BE2C (cell line): ENCODE measurements at regions not wholly inside any gene's neighbourhood (a gene's known extent, or its start where the extent isn't known, plus 50 kb on each side); places are given as distances from the start of the nearest gene placed in this dataset.
A peak's percentile ranks its signal among the peaks of the same experiment; 100 is the strongest.

ENCODE experiments used
- DNase-seq: peaks from one replicate; pipeline ENCODE4 v3.0.0-alpha.2; 2020
- H3K27me3 ChIP-seq: fragments of 250-450 bp; sonication (Bioruptor Pico); 2 replicates; pipeline ENCODE4 v1.5.1; 2020; ENCODE audit warnings: mild to moderate bottlenecking
- H3K36me3 ChIP-seq: fragments of 250-450 bp; sonication (Bioruptor Pico); 2 replicates; pipeline ENCODE4 v1.5.1; 2020; ENCODE audit warnings: mild to moderate bottlenecking
- H3K4me1 ChIP-seq: fragments of 250-450 bp; sonication (Bioruptor Pico); 2 replicates; pipeline ENCODE4 v1.5.1; 2020
- H3K4me3 ChIP-seq: 2 replicates; pipeline ENCODE4 v1.5.1; 2011; ENCODE audit warnings: low read depth, low read length
- H3K9me3 ChIP-seq: fragments of 250-450 bp; sonication (Bioruptor Pico); 2 replicates; pipeline ENCODE4 v1.5.1; 2020
- CTCF ChIP-seq: IDR thresholded peaks from 2 replicates; pipeline ENCODE4 v1.5.1; 2012; ENCODE audit warnings: mild to moderate bottlenecking, low read depth, low read length

- no peak for DNase-seq
- Histone ChIP-seq H3K36me3 (no peaks in the 10 kb centered on the region), H3K9me3 (no peaks in the 10 kb centered on the region), H3K4me1 (peaks cover 25% of the 10 kb centered on the region), H3K4me3 (no peak overlapping the region), H3K27me3 (no peaks in the 10 kb centered on the region)
- no peak for TF ChIP-seq CTCF
Measured at GRCh38 chr5:68457285-68457684, 241.7 kb downstream of the PIK3R1 start.

GRCh38 chr5:68458416-68459021 lies 243.0 kb downstream of the PIK3R1 start:
- Histone ChIP-seq H3K4me1 (peaks cover 25% of the 10 kb centered on the region), H3K36me3 (no peaks in the 10 kb centered on the region), H3K27me3 (no peaks in the 10 kb centered on the region), H3K4me3 (no peak overlapping the region), H3K9me3 (no peaks in the 10 kb centered on the region; the same call in 1 of the 2 replicates)
- TF ChIP-seq CTCF: no peak
- DNase-seq: no peak

- no peak for DNase-seq
- Histone ChIP-seq H3K27me3 (no peaks in the 10 kb centered on the region), H3K36me3 (no peaks in the 10 kb centered on the region), H3K4me1 (peaks cover 25% of the 10 kb centered on the region), H3K4me3 (no peak overlapping the region), H3K9me3 (no peaks in the 10 kb centered on the region; the same call in 1 of the 2 replicates)
- TF ChIP-seq CTCF: no peak
Measured at GRCh38 chr5:68459093-68459809, 243.7 kb downstream of the PIK3R1 start.

GRCh38 chr5:68459810-68460139 lies 244.2 kb downstream of the PIK3R1 start:
- Histone ChIP-seq H3K4me3 (no peak overlapping the region), H3K36me3 (no peaks in the 10 kb centered on the region), H3K4me1 (peaks cover 25% of the 10 kb centered on the region), H3K9me3 (no peaks in the 10 kb centered on the region; the same call in 1 of the 2 replicates), H3K27me3 (no peaks in the 10 kb centered on the region)
- TF ChIP-seq CTCF: no peak
- no peak for DNase-seq

GRCh38 chr5:68460147-68460798 lies 244.7 kb downstream of the PIK3R1 start:
- Histone ChIP-seq H3K27me3 (no peaks in the 10 kb centered on the region), H3K4me1 (peaks cover 25% of the 10 kb centered on the region), H3K4me3 (no peak overlapping the region), H3K9me3 (no peaks in the 10 kb centered on the region; the same call in 1 of the 2 replicates), H3K36me3 (no peaks in the 10 kb centered on the region)
- DNase-seq: peak; percentile 49
- TF ChIP-seq CTCF: peak; percentile 80

GRCh38 chr5:68463606-68464005 lies 248.1 kb downstream of the PIK3R1 start:
- H3K36me3 ChIP-seq: no peaks in the 10 kb centered on the region
- TF ChIP-seq CTCF: no peak
- no peaks in the 10 kb centered on the region for H3K27me3 ChIP-seq
- no peak for DNase-seq
- peaks cover 16% of the 10 kb centered on the region for H3K4me1 ChIP-seq
- no peaks in the 10 kb centered on the region; the same call in 1 of the 2 replicates for H3K9me3 ChIP-seq
- no peak overlapping the region for H3K4me3 ChIP-seq
